Right lobe of liver (tissue), 6 donors: ENCODE measurements at regions not wholly inside any gene's neighbourhood (a gene's known extent, or its start where the extent isn't known, plus 50 kb on each side); places are given as distances from the start of the nearest gene placed in this dataset.
"Not testable (repeated sequence)": the region's sequence is repeated elsewhere in the genome, so short reads cannot be mapped to it uniquely, and the experiment has no call there.

Experiments
- ATAC-seq, 4 donors: fragments of 200-7000 bp; cut with Tn5 transposase; one replicate each; pipeline ENCODE4 v1.9.1; 2020; ENCODE audit warnings: mild to moderate bottlenecking in 4 of 4, moderate library complexity in 4 of 4
- DNase-seq, 3 donors: peaks; one replicate each; pipeline ENCODE4 v3.0.0-alpha.2; 2020
- H3K27ac ChIP-seq, 3 donors: fragments of 200-600 bp; one replicate each; pipeline ENCODE4 v1.8.0; 2022
- H3K27me3 ChIP-seq, 2 donors: fragments of 200-600 bp; one replicate each; pipeline ENCODE4 v1.8.0; 2022
- H3K36me3 ChIP-seq, 4 donors: fragments of 200-600 bp; sonication (generic) in 1 of 4; one replicate each; pipeline versions ENCODE4 v1.5.1 to v1.8.0; 2017 to 2022; ENCODE audit warnings: control low read depth in 1 of 4
- H3K4me1 ChIP-seq, 4 donors: fragments of 200-600 bp; sonication (generic) in 1 of 4; one replicate each; pipeline versions ENCODE4 v1.5.1 to v1.8.0; 2017 to 2022; ENCODE audit warnings: control low read depth in 1 of 4
- H3K4me3 ChIP-seq, 3 donors: fragments of 200-600 bp; one replicate each; pipeline ENCODE4 v1.8.0; 2022
- H3K9me3 ChIP-seq, 4 donors: fragments of 200-600 bp; sonication (generic) in 1 of 4; one replicate each; pipeline versions ENCODE4 v1.5.1 to v1.8.0; 2017 to 2022; ENCODE audit warnings: control low read depth in 1 of 4
- POLR2A ChIP-seq: fragments of 450-650 bp; IDR thresholded peaks from one replicate; pipeline ENCODE4 v1.6.1; 2017; ENCODE audit warnings: antibody characterized with exemption, mild to moderate bottlenecking
- WGBS: methylation state at CpG from one replicate; pipeline ENCODE4 v1.1.6; 2018; ENCODE audit warnings: low coverage, low lambda C conversion rate; ENCODE audit not compliant: insufficient coverage; ENCODE audit errors: missing lambda C conversion rate; 5-methylcytosine and 5-hydroxymethylcytosine counted together
- intact Hi-C, 2 donors: fragments of 100-400 bp; cut with DNase I; formaldehyde crosslinking; loops; one replicate each; pipeline versions ENCODE4 v1.11.2 to v1.14.1; 2022
- TF ChIP-seq, protein P1 (sequence below), 4 donors: fragments of 200-600 bp in 3 of 4; fragments of 450-650 bp in 1 of 4; IDR thresholded peaks; one replicate each; pipeline versions ENCODE4 v1.5.1 to v1.8.0; 2016 to 2022; ENCODE audit warnings: antibody characterized with exemption in 4 of 4, mild to moderate bottlenecking in 2 of 4
- donor health status: DM: no; HTN: yes; CAD: no.
- donor health status: DM: no; HTN: no; CAD: no.
- donor health status: DM: no; HTN: no; CAD: no.
- donor health status: DM: no; HTN: yes; CAD: no.
- donor health status: DM: no; HTN: yes; CAD: no.

GRCh38 chr6:156010-156409 is 136.3 kb upstream of the DUSP22 start:
- Histone ChIP-seq H3K27ac (no peak overlapping the region), H3K4me3 (no peak overlapping the region), H3K36me3 (no peaks in the 10 kb centered on the region), H3K27me3 (no peaks in the 10 kb centered on the region), H3K9me3 (no peaks in the 10 kb centered on the region), H3K4me1 (no peaks in the 10 kb centered on the region)
- ATAC-seq (no peak), DNase-seq (no peak)
- no peak for TF ChIP-seq POLR2A
- TF ChIP-seq, protein P1, sequence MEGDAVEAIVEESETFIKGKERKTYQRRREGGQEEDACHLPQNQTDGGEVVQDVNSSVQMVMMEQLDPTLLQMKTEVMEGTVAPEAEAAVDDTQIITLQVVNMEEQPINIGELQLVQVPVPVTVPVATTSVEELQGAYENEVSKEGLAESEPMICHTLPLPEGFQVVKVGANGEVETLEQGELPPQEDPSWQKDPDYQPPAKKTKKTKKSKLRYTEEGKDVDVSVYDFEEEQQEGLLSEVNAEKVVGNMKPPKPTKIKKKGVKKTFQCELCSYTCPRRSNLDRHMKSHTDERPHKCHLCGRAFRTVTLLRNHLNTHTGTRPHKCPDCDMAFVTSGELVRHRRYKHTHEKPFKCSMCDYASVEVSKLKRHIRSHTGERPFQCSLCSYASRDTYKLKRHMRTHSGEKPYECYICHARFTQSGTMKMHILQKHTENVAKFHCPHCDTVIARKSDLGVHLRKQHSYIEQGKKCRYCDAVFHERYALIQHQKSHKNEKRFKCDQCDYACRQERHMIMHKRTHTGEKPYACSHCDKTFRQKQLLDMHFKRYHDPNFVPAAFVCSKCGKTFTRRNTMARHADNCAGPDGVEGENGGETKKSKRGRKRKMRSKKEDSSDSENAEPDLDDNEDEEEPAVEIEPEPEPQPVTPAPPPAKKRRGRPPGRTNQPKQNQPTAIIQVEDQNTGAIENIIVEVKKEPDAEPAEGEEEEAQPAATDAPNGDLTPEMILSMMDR (IDR thresholded peaks at IDR 0.05), result no peak
- 66% methylated on average over 4 of the region's 5 CpGs for WGBS
- intact Hi-C loops, result no loop called here

- intact Hi-C loops, H3K36me3 ChIP-seq, H3K9me3 ChIP-seq, ATAC-seq, DNase-seq, H3K4me1 ChIP-seq, H3K27ac ChIP-seq, H3K27me3 ChIP-seq, H3K4me3 ChIP-seq: not testable (repeated sequence)
- WGBS, result 35% methylated on average over 4 of the region's 4 CpGs
These were observed 135.7 kb upstream of the DUSP22 start for GRCh38 chr6:156441-157140.

GRCh38 chr6:157176-157575 is 135.1 kb upstream of the DUSP22 start:
- WGBS, result 21% methylated on average over 4 of the region's 4 CpGs
- intact Hi-C loops, ATAC-seq, H3K4me1 ChIP-seq, H3K4me3 ChIP-seq, H3K27ac ChIP-seq, H3K27me3 ChIP-seq, H3K9me3 ChIP-seq, H3K36me3 ChIP-seq, DNase-seq: not testable (repeated sequence)
- TF ChIP-seq, protein P1 (IDR thresholded peaks at IDR 0.05), result peak in 3 of 4 donors; percentile 20 to 32 (median 24)

DNA sequence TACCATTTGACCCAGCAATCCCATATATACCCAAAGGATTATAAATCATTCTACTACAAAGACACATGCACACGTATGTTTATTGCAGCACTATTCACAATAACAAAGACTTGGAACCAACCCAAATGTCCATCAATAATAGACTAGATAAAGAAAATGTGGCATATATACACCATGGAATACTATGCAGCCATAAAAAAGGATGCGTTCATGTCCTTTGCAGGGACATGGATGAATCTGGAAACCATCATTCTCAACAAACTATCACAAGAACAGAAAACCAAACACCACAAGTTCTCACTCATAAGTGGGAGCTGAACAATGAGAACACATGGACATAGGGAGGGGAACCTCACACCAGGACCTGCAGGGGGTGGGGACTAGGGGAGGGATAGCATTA is 130.6 kb upstream of the DUSP22 start:
- 56% methylated on average over 2 of the region's 2 CpGs for whole genome bisulfite sequencing
- ATAC-seq, intact Hi-C loops: not testable (repeated sequence)

GRCh38 chr6:164720-165119 is 127.6 kb upstream of the DUSP22 start:
- no peaks in the 10 kb centered on the region for H3K27me3 ChIP-seq

More for the DNA sequence above, 130.6 kb upstream of the DUSP22 start:
- H3K36me3 ChIP-seq, H3K4me3 ChIP-seq, H3K27me3 ChIP-seq, H3K9me3 ChIP-seq, H3K4me1 ChIP-seq, H3K27ac ChIP-seq, DNase-seq: not testable (repeated sequence)

More at GRCh38 chr6:164720-165119, 127.6 kb upstream of the DUSP22 start:
- Histone ChIP-seq H3K36me3 (no peaks in the 10 kb centered on the region), H3K4me1 (no peaks in the 10 kb centered on the region), H3K9me3 (no peaks in the 10 kb centered on the region), H3K4me3 (no peak overlapping the region), H3K27ac (no peak overlapping the region)
- no peak for TF ChIP-seq POLR2A
- TF ChIP-seq, protein P1 (IDR thresholded peaks at IDR 0.05), result no peak
- ATAC-seq (no peak), DNase-seq (no peak)
- intact Hi-C loops, result no loop called here
- 71% methylated on average over 5 of the region's 7 CpGs for WGBS
